ENCODE measurements at regions not wholly inside any gene's neighbourhood (a gene's known extent, or its start where the extent isn't known, plus 50 kb on each side); places are given as distances from the start of the nearest gene placed in this dataset.

GRCh38 chr6:170175644-170176135, 115.2 kb downstream of the DLL1 start:
- peak overlapping the region; percentile 74 to 83 for H3K27ac ChIP-seq
- H3K4me3 ChIP-seq, result peak overlapping the region; percentile 34 to 58
- no peaks in the 10 kb centered on the region for H3K27me3 ChIP-seq
- no peaks in the 10 kb centered on the region for H3K36me3 ChIP-seq (ENCODE audit: low read depth, missing control alignments)
- DNase-seq, result no peak
- H3K9me3 ChIP-seq, result no peaks in the 10 kb centered on the region
- WGBS, 2 donors, result 7 to 55% methylated on average over 2 to 27 of the region's 28 CpGs
- TF ChIP-seq POLR2A (IDR thresholded peaks at IDR 0.05) (no peak), CTCF (IDR thresholded peaks at IDR 0.05) (no peak)
- intact Hi-C loops (cut with DNase I; ENCODE audit: low total_unique reads), result no loop called here
- peaks cover 8% of the 10 kb centered on the region for H3K4me1 ChIP-seq

GRCh38 chr6:170174771-170175643, 115.9 kb downstream of the DLL1 start:
- intact Hi-C loops (cut with DNase I; ENCODE audit: low total_unique reads), result no loop called here
- Histone ChIP-seq H3K27me3 (no peaks in the 10 kb centered on the region), H3K4me1 (peaks cover 8% of the 10 kb centered on the region), H3K9me3 (no peaks in the 10 kb centered on the region), H3K4me3 (peak overlapping the region in 1 of 2 donors; percentile 58), H3K27ac (peak overlapping the region; percentile 74 to 83), H3K36me3 (ENCODE audit: low read depth, missing control alignments) (no peaks in the 10 kb centered on the region)
- peak; percentile 13 for DNase-seq
- WGBS, 2 donors, result 67 to 79% methylated on average over 15 to 36 of the region's 37 CpGs
- TF ChIP-seq POLR2A (IDR thresholded peaks at IDR 0.05) (no peak), CTCF (IDR thresholded peaks at IDR 0.05) (no peak)

- WGBS, 2 donors, result 44 to 63% methylated on average over 12 to 16 of the region's 17 CpGs
- H3K4me1 ChIP-seq, result peaks cover 8% of the 10 kb centered on the region
- TF ChIP-seq CTCF (IDR thresholded peaks at IDR 0.05) (no peak), POLR2A (IDR thresholded peaks at IDR 0.05) (no peak)
- DNase-seq, result peak; percentile 52
- peak overlapping the region; percentile 39 to 74 for H3K27ac ChIP-seq
- intact Hi-C loops (cut with DNase I; ENCODE audit: low total_unique reads), result no loop called here
- no peak overlapping the region for H3K4me3 ChIP-seq
- H3K9me3 ChIP-seq, result no peaks in the 10 kb centered on the region
- H3K27me3 ChIP-seq, result no peaks in the 10 kb centered on the region
- no peaks in the 10 kb centered on the region for H3K36me3 ChIP-seq (ENCODE audit: low read depth, missing control alignments)
Measured at GRCh38 chr6:170174124-170174770, 116.6 kb downstream of the DLL1 start.

- intact Hi-C loops (cut with DNase I; ENCODE audit: low total_unique reads), result no loop called here
- Histone ChIP-seq H3K36me3 (ENCODE audit: low read depth, missing control alignments) (no peaks in the 10 kb centered on the region), H3K27ac (no peak overlapping the region), H3K27me3 (no peaks in the 10 kb centered on the region), H3K9me3 (no peaks in the 10 kb centered on the region), H3K4me3 (no peak overlapping the region), H3K4me1 (peaks cover 8% of the 10 kb centered on the region)
- TF ChIP-seq POLR2A (IDR thresholded peaks at IDR 0.05), result no peak
- DNase-seq, result peak; percentile 13
- 74 to 76% methylated on average over 5 of the region's 5 CpGs for WGBS, 2 donors
Measured at GRCh38 chr6:170173335-170173881, 117.5 kb downstream of the DLL1 start.

GRCh38 chr6:170172825-170173256, 118.0 kb downstream of the DLL1 start:
- TF ChIP-seq POLR2A (IDR thresholded peaks at IDR 0.05) (no peak), CTCF (IDR thresholded peaks at IDR 0.05) (no peak)
- Histone ChIP-seq H3K27me3 (no peaks in the 10 kb centered on the region), H3K4me3 (no peak overlapping the region), H3K27ac (no peak overlapping the region), H3K36me3 (ENCODE audit: low read depth, missing control alignments) (no peaks in the 10 kb centered on the region), H3K9me3 (no peaks in the 10 kb centered on the region), H3K4me1 (peaks cover 8% of the 10 kb centered on the region)
- intact Hi-C loops (cut with DNase I; ENCODE audit: low total_unique reads), result no loop called here
- peak; percentile 10 for DNase-seq
- WGBS, 2 donors, result 92 to 96% methylated on average over 22 to 28 of the region's 28 CpGs

All from testis (tissue), 2 donors.